ENCODE measurements at regions not wholly inside any gene's neighbourhood (a gene's known extent, or its start where the extent isn't known, plus 50 kb on each side); places are given as distances from the start of the nearest gene placed in this dataset.
"Not testable (repeated sequence)": the region's sequence is repeated elsewhere in the genome, so short reads cannot be mapped to it uniquely, and the experiment has no call there.

- Histone ChIP-seq H3K9me3 (no peaks in the 10 kb centered on the region), H3K4me1 (no peaks in the 10 kb centered on the region), H3K27me3 (no peaks in the 10 kb centered on the region), H3K36me3 (no peaks in the 10 kb centered on the region), H3K27ac (no peak overlapping the region), H3K4me3 (no peak overlapping the region)
- intact Hi-C loops (cut with DNase I; ENCODE audit: low total_unique reads) = no loop called here
- DNase-seq (ENCODE audit: low spot score in 2 of 2) = no peak
- TF ChIP-seq CTCF (IDR thresholded peaks at IDR 0.05) (no peak), POLR2A (IDR thresholded peaks at IDR 0.05) (no peak), POLR2AphosphoS5 (IDR thresholded peaks at IDR 0.05) (no peak)
These were observed 400.4 kb upstream of the PTCHD4 start for GRCh38 chr6:48511378-48511777.

GRCh38 chr6:48505621-48506020 lies 394.6 kb upstream of the PTCHD4 start:
- no peaks in the 10 kb centered on the region for H3K4me1 ChIP-seq
- no peaks in the 10 kb centered on the region for H3K27me3 ChIP-seq
- intact Hi-C loops (cut with DNase I; ENCODE audit: low total_unique reads) = no loop called here
- no peak for TF ChIP-seq CTCF (IDR thresholded peaks at IDR 0.05)
- no peak for TF ChIP-seq POLR2A (IDR thresholded peaks at IDR 0.05)
- no peak for TF ChIP-seq POLR2AphosphoS5 (IDR thresholded peaks at IDR 0.05)
- peaks cover 3% of the 10 kb centered on the region for H3K36me3 ChIP-seq
- H3K4me3 ChIP-seq = no peak overlapping the region
- no peaks in the 10 kb centered on the region for H3K9me3 ChIP-seq
- no peak overlapping the region for H3K27ac ChIP-seq
- DNase-seq (ENCODE audit: low spot score in 2 of 2) = no peak

GRCh38 chr6:48493432-48493831 lies 382.4 kb upstream of the PTCHD4 start:
- intact Hi-C loops (cut with DNase I; ENCODE audit: low total_unique reads); H3K9me3 ChIP-seq; H3K4me1 ChIP-seq; H3K4me3 ChIP-seq; DNase-seq (ENCODE audit: low spot score in 2 of 2); H3K36me3 ChIP-seq; H3K27me3 ChIP-seq; H3K27ac ChIP-seq: not testable (repeated sequence)

- Histone ChIP-seq H3K36me3 (no peaks in the 10 kb centered on the region), H3K27ac (no peak overlapping the region), H3K4me3 (no peak overlapping the region), H3K27me3 (no peaks in the 10 kb centered on the region), H3K9me3 (no peaks in the 10 kb centered on the region), H3K4me1 (no peaks in the 10 kb centered on the region)
- intact Hi-C loops (cut with DNase I; ENCODE audit: low total_unique reads) = no loop called here
- TF ChIP-seq CTCF (IDR thresholded peaks at IDR 0.05) (no peak), POLR2A (IDR thresholded peaks at IDR 0.05) (no peak), POLR2AphosphoS5 (IDR thresholded peaks at IDR 0.05) (no peak)
- no peak for DNase-seq (ENCODE audit: low spot score in 2 of 2)
These were observed 379.7 kb upstream of the PTCHD4 start for GRCh38 chr6:48490658-48491057.

- Histone ChIP-seq H3K4me3 (no peak overlapping the region), H3K27ac (no peak overlapping the region), H3K9me3 (no peaks in the 10 kb centered on the region), H3K27me3 (no peaks in the 10 kb centered on the region), H3K4me1 (no peaks in the 10 kb centered on the region), H3K36me3 (no peaks in the 10 kb centered on the region)
- TF ChIP-seq POLR2AphosphoS5 (IDR thresholded peaks at IDR 0.05) (no peak), POLR2A (IDR thresholded peaks at IDR 0.05) (no peak)
- intact Hi-C loops (cut with DNase I; ENCODE audit: low total_unique reads) = no loop called here
- DNase-seq (ENCODE audit: low spot score in 2 of 2) = no peak
These were observed 375.9 kb upstream of the PTCHD4 start for GRCh38 chr6:48486876-48487275.

- intact Hi-C loops (cut with DNase I; ENCODE audit: low total_unique reads) = no loop called here
- no peak for TF ChIP-seq POLR2A (IDR thresholded peaks at IDR 0.05)
- TF ChIP-seq POLR2AphosphoS5 (IDR thresholded peaks at IDR 0.05) = no peak
- TF ChIP-seq CTCF (IDR thresholded peaks at IDR 0.05) = no peak
These were observed 375.4 kb upstream of the PTCHD4 start for GRCh38 chr6:48486373-48486772.

More at GRCh38 chr6:48486373-48486772, 375.4 kb upstream of the PTCHD4 start:
- no peak for DNase-seq (ENCODE audit: low spot score in 2 of 2)
- Histone ChIP-seq H3K27ac (no peak overlapping the region), H3K36me3 (no peaks in the 10 kb centered on the region), H3K9me3 (no peaks in the 10 kb centered on the region), H3K27me3 (no peaks in the 10 kb centered on the region), H3K4me3 (no peak overlapping the region), H3K4me1 (no peaks in the 10 kb centered on the region)
